ENCODE measurements at regions not wholly inside any gene's neighbourhood (a gene's known extent, or its start where the extent isn't known, plus 50 kb on each side); places are given as distances from the start of the nearest gene placed in this dataset.

DNA sequence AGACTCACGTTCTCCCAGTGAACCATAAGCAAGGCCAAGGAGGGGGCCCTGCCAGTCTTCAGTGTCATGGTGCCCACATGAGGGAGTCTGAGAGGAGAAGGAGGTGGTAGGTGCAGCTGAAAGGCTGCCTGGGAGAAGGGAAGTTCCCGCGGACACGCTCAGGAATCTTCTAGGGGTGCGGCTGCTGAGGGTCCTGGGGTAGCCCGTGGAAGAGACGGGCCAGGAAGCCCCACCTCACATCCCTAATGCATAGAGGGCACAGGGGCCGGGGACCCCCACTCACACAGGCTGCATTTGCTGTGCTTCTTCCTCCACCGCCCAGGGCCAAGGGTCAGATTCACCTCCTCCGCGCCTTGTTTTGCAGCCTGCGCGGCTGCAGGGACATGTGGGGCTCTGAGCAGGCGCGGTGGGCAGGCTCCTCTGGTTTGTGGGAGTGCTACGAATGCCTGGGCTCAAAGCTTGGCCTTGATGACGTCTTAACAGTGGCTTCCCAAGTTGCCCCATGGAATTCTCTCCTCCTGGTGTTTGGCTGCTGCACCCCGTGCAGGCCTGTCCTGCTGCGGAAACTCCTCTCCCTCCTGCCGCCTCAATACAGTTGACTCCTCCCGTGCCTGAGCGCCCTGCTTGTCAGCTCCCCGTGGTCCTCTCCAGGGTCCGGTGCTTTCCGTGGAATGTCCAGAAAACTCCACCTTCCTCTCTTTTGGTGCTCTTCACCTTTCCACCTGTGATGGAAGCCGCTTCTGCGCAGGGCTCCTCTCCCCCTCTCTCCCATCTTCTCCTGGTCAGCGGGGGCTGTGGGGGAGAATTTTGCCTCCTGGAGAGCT is 95.7 kb downstream of the VAPA start:
- Histone ChIP-seq H3K4me1 (ENCODE audit: control insufficient read depth, insufficient read depth, low read length) (peaks cover 5% of the 10 kb centered on the region), H3K4me3 (ENCODE audit: low read length) (no peak overlapping the region), H3K36me3 (ENCODE audit: control insufficient read depth, insufficient read depth, low read length) (no peaks in the 10 kb centered on the region), H3K27ac (ENCODE audit: low read length) (peak overlapping the region; percentile 30), H3K27me3 (ENCODE audit: control insufficient read depth, insufficient read depth, low read length) (peaks cover 4% of the 10 kb centered on the region), H3K9me3 (ENCODE audit: control insufficient read depth, low read depth, low read length) (no peaks in the 10 kb centered on the region)
- no CpG with 5 or more reads among the region's 28 CpGs for WGBS (ENCODE audit: insufficient coverage, low lambda C conversion rate)
- no peak for DNase-seq

DNA sequence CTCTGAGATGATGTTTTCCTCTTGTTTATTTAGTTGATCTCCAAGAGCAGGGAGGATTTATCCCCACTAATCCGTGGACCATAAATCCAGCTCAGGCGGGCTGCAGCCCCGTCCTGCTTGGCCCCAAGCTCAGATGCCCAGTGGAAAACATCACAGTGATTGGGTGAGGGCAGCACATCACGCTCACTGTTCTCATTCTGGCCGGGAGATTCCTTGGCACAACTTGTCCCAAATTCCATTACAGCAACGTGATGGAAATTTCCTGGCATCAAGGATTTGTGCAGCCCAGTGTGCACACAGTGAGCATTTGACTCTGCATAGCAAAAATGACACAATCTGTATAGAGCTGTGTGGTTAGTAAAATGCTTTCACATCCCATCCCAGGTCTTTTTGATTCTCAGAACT is 96.8 kb downstream of the VAPA start:
- H3K27me3 ChIP-seq (ENCODE audit: control insufficient read depth, insufficient read depth, low read length) = peaks cover 4% of the 10 kb centered on the region
- H3K4me1 ChIP-seq (ENCODE audit: control insufficient read depth, insufficient read depth, low read length) = peaks cover 5% of the 10 kb centered on the region
- WGBS (ENCODE audit: insufficient coverage, low lambda C conversion rate) = no CpG with 5 or more reads among the region's 6 CpGs
- H3K4me3 ChIP-seq (ENCODE audit: low read length) = no peak overlapping the region
- no peaks in the 10 kb centered on the region for H3K9me3 ChIP-seq (ENCODE audit: control insufficient read depth, low read depth, low read length)
- peak overlapping the region; percentile 60 for H3K27ac ChIP-seq (ENCODE audit: low read length)
- no peaks in the 10 kb centered on the region for H3K36me3 ChIP-seq (ENCODE audit: control insufficient read depth, insufficient read depth, low read length)
- peak; percentile 52 to 70 for DNase-seq

DNA sequence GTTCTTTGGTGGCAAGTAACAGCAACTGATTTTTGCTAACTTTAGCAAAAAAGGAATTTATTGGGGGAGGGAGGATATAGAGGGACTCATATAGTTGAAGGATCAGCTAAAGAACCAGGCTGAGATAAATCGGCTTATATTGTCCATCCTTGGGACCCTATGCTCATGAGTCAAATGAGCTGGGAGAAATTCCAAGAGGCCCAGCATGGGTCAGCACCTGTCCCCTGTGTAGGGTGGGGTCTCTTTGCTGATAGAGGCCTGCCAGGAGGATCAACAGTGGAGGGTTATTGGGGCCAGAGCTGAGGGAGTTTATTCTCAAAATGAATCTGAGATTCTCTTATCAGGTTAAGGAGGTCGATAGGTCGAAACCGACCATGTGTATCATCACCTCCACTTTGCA is 97.2 kb downstream of the VAPA start:
- DNase-seq = no peak
- Histone ChIP-seq H3K4me1 (ENCODE audit: control insufficient read depth, insufficient read depth, low read length) (peaks cover 5% of the 10 kb centered on the region), H3K36me3 (ENCODE audit: control insufficient read depth, insufficient read depth, low read length) (no peaks in the 10 kb centered on the region), H3K27ac (ENCODE audit: low read length) (peak overlapping the region; percentile 60), H3K9me3 (ENCODE audit: control insufficient read depth, low read depth, low read length) (no peaks in the 10 kb centered on the region), H3K4me3 (ENCODE audit: low read length) (no peak overlapping the region), H3K27me3 (ENCODE audit: control insufficient read depth, insufficient read depth, low read length) (peaks cover 4% of the 10 kb centered on the region)
- no CpG with 5 or more reads among the region's 4 CpGs for WGBS (ENCODE audit: insufficient coverage, low lambda C conversion rate)

DNA sequence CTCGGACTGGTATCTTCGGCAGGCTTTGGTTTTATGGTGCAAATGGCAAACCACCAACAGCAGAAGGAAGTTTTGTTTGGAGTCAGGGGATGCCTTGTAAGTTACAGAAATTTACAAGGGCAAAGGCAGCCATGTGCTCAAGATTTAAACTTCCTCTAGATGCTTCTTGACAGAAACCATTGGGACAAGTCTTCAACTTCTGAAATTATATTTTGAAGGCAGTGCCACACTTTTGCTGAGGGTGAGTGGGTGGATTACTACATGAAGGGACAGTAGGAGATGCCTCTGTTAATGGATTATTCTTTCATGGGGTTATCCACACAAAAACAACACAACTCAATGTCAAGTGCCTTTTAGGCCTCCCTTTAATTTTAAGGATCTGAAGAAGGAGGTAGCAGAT is 97.9 kb downstream of the VAPA start:
- H3K4me3 ChIP-seq (ENCODE audit: low read length) = no peak overlapping the region
- DNase-seq = no peak
- no CpG with 5 or more reads among the region's 2 CpGs for WGBS (ENCODE audit: insufficient coverage, low lambda C conversion rate)
- H3K4me1 ChIP-seq (ENCODE audit: control insufficient read depth, insufficient read depth, low read length) = peaks cover 5% of the 10 kb centered on the region
- H3K36me3 ChIP-seq (ENCODE audit: control insufficient read depth, insufficient read depth, low read length) = no peaks in the 10 kb centered on the region
- H3K27ac ChIP-seq (ENCODE audit: low read length) = no peak overlapping the region
- peaks cover 4% of the 10 kb centered on the region for H3K27me3 ChIP-seq (ENCODE audit: control insufficient read depth, insufficient read depth, low read length)
- no peaks in the 10 kb centered on the region for H3K9me3 ChIP-seq (ENCODE audit: control insufficient read depth, low read depth, low read length)

DNA sequence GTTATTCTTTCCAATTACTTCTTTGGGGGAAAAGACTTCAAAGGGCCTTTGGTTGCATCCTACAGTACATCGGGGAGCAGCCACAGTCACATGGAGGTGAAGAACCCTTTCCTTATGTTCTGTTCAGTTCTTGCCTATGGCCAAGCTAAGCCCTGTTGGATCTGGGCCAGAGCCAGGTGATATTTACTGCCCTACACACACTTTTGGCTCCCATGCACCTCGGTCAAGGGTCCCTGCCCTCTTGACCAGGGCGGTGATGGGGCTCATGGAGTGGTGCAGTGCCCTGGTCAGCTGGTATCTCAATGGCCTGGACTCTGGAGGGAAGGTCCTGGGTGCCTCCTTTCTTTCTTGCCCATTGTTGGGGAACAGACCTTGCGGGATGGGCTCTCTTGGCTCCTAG is 98.7 kb downstream of the VAPA start:
- no peaks in the 10 kb centered on the region for H3K9me3 ChIP-seq (ENCODE audit: control insufficient read depth, low read depth, low read length)
- H3K4me3 ChIP-seq (ENCODE audit: low read length) = no peak overlapping the region
- H3K27ac ChIP-seq (ENCODE audit: low read length) = no peak overlapping the region
- no peak for DNase-seq
- WGBS (ENCODE audit: insufficient coverage, low lambda C conversion rate) = no CpG with 5 or more reads among the region's 4 CpGs
- peaks cover 4% of the 10 kb centered on the region for H3K27me3 ChIP-seq (ENCODE audit: control insufficient read depth, insufficient read depth, low read length)
- no peaks in the 10 kb centered on the region for H3K36me3 ChIP-seq (ENCODE audit: control insufficient read depth, insufficient read depth, low read length)
- peaks cover 5% of the 10 kb centered on the region for H3K4me1 ChIP-seq (ENCODE audit: control insufficient read depth, insufficient read depth, low read length)

DNA sequence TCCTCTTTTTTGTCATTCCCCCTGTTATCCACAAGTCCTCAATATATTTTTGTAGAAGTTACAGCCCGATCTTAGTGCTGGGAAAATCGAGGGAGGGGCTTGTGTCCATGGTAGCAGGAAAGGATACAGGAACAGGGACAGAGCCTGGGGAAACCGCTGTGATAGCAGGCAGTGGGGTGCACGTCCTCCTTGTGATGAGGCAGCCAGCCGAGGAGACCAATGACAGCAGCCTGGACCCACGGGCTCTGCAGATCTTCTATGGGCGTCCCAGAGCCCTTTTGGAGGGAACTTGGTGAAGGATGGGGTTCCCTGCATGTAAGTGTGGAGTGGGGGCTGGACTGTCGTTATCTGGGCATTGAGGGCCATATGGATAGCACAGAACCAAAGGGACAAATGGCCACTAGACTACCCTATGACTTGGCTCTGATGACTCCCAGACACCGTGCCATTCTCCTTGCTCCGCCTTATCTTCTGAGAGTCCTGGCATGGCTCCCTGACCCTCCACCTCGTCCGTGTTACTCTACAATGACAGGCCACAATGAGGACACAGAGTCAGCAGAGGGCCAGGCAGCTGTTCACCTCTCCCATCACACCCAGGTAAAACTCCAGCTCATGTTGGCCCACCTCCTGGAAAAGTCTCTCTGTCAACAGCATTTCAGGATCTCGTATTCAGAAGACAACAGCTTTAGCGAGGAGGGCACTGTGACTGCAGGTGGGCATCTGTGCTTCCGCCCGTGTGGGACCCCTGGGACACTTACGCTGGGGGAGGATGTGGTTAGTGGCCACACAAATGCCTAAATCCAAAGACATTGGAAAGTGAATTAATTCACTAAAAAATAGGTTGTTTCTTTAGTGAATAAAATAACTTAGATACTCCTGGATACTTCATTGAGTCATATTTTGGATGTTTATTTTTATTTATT is 100.1 kb downstream of the VAPA start:
- DNase-seq = no peak
- peaks cover 4% of the 10 kb centered on the region for H3K27me3 ChIP-seq (ENCODE audit: control insufficient read depth, insufficient read depth, low read length)
- no peak overlapping the region for H3K4me3 ChIP-seq (ENCODE audit: low read length)
- H3K9me3 ChIP-seq (ENCODE audit: control insufficient read depth, low read depth, low read length) = no peaks in the 10 kb centered on the region
- peaks cover 5% of the 10 kb centered on the region for H3K4me1 ChIP-seq (ENCODE audit: control insufficient read depth, insufficient read depth, low read length)
- no peak overlapping the region for H3K27ac ChIP-seq (ENCODE audit: low read length)
- no peaks in the 10 kb centered on the region for H3K36me3 ChIP-seq (ENCODE audit: control insufficient read depth, insufficient read depth, low read length)
- no CpG with 5 or more reads among the region's 17 CpGs for WGBS (ENCODE audit: insufficient coverage, low lambda C conversion rate)

DNA sequence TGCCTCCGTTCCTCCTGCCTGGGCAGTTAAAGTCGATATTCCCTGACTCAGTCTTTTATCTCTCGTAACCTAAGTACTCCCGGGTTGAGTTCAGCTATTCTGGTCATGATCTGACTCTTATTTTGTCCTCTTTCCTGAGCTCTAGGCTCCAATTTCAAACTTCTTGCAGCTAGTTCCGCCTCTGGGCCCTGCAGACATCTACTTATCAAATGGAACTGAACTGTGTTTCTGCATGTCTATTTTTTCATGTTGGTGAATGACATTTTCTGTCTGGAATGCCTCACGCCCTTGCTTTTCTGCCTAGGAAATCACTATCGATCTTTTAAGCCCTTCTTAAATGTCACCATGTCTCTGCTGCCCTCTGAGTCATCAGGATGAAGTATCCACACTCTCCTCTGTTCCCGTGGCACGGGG is 101.5 kb downstream of the VAPA start:
- Histone ChIP-seq H3K4me3 (ENCODE audit: low read length) (no peak overlapping the region), H3K9me3 (ENCODE audit: control insufficient read depth, low read depth, low read length) (no peaks in the 10 kb centered on the region), H3K27ac (ENCODE audit: low read length) (no peak overlapping the region), H3K4me1 (ENCODE audit: control insufficient read depth, insufficient read depth, low read length) (peaks cover 5% of the 10 kb centered on the region), H3K27me3 (ENCODE audit: control insufficient read depth, insufficient read depth, low read length) (peaks cover 4% of the 10 kb centered on the region), H3K36me3 (ENCODE audit: control insufficient read depth, insufficient read depth, low read length) (no peaks in the 10 kb centered on the region)
- WGBS (ENCODE audit: insufficient coverage, low lambda C conversion rate) = 48% methylated on average over 6 of the region's 9 CpGs
- DNase-seq = no peak

DNA sequence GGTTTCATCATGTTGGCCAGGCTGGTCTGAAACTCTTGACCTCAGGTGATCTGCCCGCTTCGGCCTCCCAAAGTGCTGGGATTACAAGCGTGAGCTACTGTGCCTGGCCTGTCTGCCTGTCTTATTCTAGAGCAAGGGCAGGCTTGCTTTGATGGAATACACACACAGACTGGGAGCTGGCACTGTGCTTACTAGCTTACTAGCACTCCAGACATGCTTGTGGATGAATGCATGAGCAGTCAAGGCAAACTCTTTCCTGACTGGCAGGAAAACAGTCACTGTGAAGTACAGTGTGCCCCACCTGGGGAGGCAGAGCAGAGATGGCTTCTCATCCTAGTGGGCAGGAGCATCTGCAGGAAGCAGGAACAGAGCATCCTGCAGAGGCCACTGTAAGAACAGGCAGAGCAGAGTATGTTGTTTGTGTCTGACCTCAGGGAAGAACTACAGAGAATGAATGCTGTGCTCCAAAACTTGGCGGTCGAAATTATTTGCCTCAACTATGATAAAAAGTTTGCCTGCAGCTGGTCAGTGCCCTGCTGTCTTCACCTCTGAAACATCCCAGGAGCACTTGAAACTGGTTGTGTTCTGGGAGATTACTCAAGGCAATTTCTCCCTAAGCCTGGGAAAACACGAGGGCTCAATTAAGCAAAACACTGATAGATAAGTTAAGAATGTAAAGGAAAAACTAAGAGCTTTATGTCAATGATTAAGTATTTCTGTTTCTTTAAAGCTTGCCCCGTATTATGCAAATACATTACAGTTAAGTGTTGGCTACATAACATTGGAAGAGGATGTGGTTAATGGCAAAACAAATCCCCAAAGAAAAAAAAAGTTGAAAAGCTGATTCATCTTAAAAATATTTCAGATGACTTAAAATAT is 102.4 kb downstream of the VAPA start:
- Histone ChIP-seq H3K9me3 (ENCODE audit: control insufficient read depth, low read depth, low read length) (no peaks in the 10 kb centered on the region), H3K4me1 (ENCODE audit: control insufficient read depth, insufficient read depth, low read length) (peaks cover 2% of the 10 kb centered on the region), H3K36me3 (ENCODE audit: control insufficient read depth, insufficient read depth, low read length) (no peaks in the 10 kb centered on the region), H3K27ac (ENCODE audit: low read length) (no peak overlapping the region), H3K4me3 (ENCODE audit: low read length) (no peak overlapping the region), H3K27me3 (ENCODE audit: control insufficient read depth, insufficient read depth, low read length) (peaks cover under 1% of the 10 kb centered on the region)
- 33% methylated on average over 1 of the region's 7 CpGs for WGBS (ENCODE audit: insufficient coverage, low lambda C conversion rate)
- DNase-seq = no peak

DNA sequence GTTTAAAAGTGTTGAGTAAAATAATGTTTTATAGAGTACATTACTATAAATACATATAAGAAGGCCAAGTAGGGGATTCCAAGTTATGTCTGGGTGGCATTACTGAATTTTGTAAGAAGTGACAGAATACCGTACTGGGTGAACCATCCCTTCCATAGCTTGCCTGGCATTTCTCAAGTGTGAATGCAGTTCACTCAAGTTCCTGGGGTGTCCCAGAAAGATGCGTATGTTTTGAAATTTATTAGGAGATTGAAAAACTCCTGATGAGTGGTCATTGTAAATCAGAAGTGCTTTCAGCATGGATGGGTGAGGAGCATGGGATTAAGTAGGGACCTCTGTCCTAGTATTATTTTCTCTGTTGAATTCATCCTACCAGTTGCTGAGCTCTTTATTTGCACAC is 103.2 kb downstream of the VAPA start:
- 80% methylated on average over 1 of the region's 2 CpGs for WGBS (ENCODE audit: insufficient coverage, low lambda C conversion rate)

DNA sequence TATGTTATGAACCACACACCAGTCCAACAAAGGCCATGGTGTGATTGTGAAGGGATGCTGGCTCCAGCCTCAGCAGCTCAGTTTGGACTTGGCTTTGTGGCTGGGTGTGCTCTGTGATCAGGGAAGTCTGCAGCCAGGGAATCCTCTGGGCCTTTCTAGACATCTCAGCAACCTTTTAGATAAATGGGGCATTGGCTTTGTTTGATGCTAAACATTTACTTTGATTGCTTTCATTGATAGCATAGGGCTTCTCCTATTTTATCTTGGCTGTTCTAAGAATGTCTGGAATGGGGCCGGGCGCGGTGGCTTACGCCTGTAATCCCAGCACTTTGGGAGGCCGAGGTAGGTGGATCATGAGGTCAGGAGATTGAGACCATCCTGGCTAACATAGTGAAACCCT is 104.5 kb downstream of the VAPA start:
- H3K4me3 ChIP-seq (ENCODE audit: low read length) = no peak overlapping the region
- H3K27me3 ChIP-seq (ENCODE audit: control insufficient read depth, insufficient read depth, low read length) = no peaks in the 10 kb centered on the region
- no peaks in the 10 kb centered on the region for H3K9me3 ChIP-seq (ENCODE audit: control insufficient read depth, low read depth, low read length)
- DNase-seq = no peak
- H3K27ac ChIP-seq (ENCODE audit: low read length) = no peak overlapping the region
- no peaks in the 10 kb centered on the region for H3K4me1 ChIP-seq (ENCODE audit: control insufficient read depth, insufficient read depth, low read length)
- WGBS (ENCODE audit: insufficient coverage, low lambda C conversion rate) = no CpG with 5 or more reads among the region's 5 CpGs
- H3K36me3 ChIP-seq (ENCODE audit: control insufficient read depth, insufficient read depth, low read length) = no peaks in the 10 kb centered on the region

More for the DNA sequence above, 103.2 kb downstream of the VAPA start:
- H3K4me3 ChIP-seq (ENCODE audit: low read length) = no peak overlapping the region
- no peaks in the 10 kb centered on the region for H3K9me3 ChIP-seq (ENCODE audit: control insufficient read depth, low read depth, low read length)
- no peaks in the 10 kb centered on the region for H3K27me3 ChIP-seq (ENCODE audit: control insufficient read depth, insufficient read depth, low read length)
- DNase-seq = no peak
- no peaks in the 10 kb centered on the region for H3K4me1 ChIP-seq (ENCODE audit: control insufficient read depth, insufficient read depth, low read length)
- no peaks in the 10 kb centered on the region for H3K36me3 ChIP-seq (ENCODE audit: control insufficient read depth, insufficient read depth, low read length)
- H3K27ac ChIP-seq (ENCODE audit: low read length) = no peak overlapping the region

All from large intestine (tissue), 3 donors.